ENCODE measurements at regions not wholly inside any gene's neighbourhood (a gene's known extent, or its start where the extent isn't known, plus 50 kb on each side); places are given as distances from the start of the nearest gene placed in this dataset.

DNA sequence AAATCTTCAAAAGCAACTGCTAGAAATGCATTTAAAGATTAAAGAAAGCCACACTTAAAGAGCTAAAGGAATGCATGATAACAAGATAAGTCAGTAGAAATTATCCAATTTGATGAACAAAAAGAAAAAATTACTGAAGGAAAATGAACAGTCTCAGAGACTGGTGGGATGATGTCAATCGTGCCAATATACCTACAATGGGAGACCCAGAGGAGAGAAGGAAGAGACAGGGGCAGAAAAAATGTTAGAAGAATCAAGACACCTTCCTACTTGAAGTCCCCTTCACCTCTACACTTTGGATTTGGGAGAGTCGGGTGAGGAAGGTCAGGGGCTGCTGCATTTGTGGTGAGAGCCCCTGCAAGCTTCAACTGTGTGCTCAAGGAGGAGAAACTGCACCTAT lies 216.3 kb downstream of the BUD13 start:
- Histone ChIP-seq H3K27me3 (no peaks in the 10 kb centered on the region), H3K9me3 (no peaks in the 10 kb centered on the region), H3K36me3 (no peaks in the 10 kb centered on the region), H3K27ac (no peak overlapping the region), H3K4me3 (no peak overlapping the region), H3K4me1 (no peaks in the 10 kb centered on the region)
- TF ChIP-seq POLR2A (IDR thresholded peaks at IDR 0.05) = no peak
- TF ChIP-seq, protein P1, sequence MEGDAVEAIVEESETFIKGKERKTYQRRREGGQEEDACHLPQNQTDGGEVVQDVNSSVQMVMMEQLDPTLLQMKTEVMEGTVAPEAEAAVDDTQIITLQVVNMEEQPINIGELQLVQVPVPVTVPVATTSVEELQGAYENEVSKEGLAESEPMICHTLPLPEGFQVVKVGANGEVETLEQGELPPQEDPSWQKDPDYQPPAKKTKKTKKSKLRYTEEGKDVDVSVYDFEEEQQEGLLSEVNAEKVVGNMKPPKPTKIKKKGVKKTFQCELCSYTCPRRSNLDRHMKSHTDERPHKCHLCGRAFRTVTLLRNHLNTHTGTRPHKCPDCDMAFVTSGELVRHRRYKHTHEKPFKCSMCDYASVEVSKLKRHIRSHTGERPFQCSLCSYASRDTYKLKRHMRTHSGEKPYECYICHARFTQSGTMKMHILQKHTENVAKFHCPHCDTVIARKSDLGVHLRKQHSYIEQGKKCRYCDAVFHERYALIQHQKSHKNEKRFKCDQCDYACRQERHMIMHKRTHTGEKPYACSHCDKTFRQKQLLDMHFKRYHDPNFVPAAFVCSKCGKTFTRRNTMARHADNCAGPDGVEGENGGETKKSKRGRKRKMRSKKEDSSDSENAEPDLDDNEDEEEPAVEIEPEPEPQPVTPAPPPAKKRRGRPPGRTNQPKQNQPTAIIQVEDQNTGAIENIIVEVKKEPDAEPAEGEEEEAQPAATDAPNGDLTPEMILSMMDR (IDR thresholded peaks at IDR 0.05 in 4 of 5, conservative IDR thresholded peaks at IDR 0.05 in 1 of 5) = no peak
- intact Hi-C loops (cut with DNase I; ENCODE audit: low total_unique reads) = no loop called here
- DNase-seq = no peak
- no peak for ATAC-seq
- in situ Hi-C loops (cut with MboI; ENCODE audit: low sequenced_read_pairs in 4 of 4) = no loop called here

DNA sequence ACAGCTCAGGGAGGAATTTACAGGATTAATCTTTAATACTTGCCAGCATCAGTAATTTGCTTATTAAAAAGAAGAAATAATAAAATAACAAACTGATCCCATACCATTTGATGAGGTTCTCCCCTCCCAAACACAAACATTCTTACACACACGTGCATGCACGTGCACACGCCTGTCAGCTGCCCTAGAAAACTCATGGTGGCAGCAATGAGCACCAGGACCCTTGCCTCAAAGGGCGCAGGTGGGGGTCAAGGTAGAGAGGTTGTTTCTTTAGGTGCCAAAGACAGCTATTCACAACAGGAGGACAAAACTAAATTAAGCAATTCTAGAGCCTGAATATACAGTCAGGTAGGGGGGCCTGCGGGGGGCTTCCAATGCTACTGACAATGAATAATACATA lies 219.3 kb downstream of the BUD13 start:
- ATAC-seq = no peak
- Histone ChIP-seq H3K9me3 (no peaks in the 10 kb centered on the region), H3K27ac (no peak overlapping the region), H3K4me1 (no peaks in the 10 kb centered on the region), H3K4me3 (no peak overlapping the region), H3K27me3 (no peaks in the 10 kb centered on the region), H3K36me3 (no peaks in the 10 kb centered on the region)
- intact Hi-C loops (cut with DNase I; ENCODE audit: low total_unique reads) (no loop called here), in situ Hi-C loops (cut with MboI; ENCODE audit: low sequenced_read_pairs in 4 of 4) (no loop called here)
- DNase-seq = no peak
- no peak for TF ChIP-seq POLR2A (IDR thresholded peaks at IDR 0.05)
- TF ChIP-seq, protein P1 (IDR thresholded peaks at IDR 0.05 in 4 of 5, conservative IDR thresholded peaks at IDR 0.05 in 1 of 5) = no peak

DNA sequence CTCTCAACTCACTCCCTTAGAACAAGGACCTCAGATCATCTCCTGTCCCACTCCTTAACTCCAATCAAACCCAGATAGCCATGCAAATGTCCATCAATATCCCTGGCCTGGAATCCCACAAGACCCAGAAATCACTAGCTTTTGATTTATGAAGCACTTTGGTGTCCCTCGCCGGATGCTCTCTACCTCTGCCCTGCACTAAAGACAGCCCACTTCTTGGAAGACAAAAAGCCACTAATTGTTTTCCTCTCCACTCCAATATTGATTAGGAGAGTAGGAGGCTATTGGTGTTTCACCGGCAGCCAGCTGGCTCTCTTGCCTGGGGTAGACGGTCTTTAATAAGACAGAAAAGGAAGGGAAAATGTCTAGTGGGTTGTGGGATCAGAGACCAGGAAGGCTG lies 221.2 kb downstream of the BUD13 start:
- Histone ChIP-seq H3K27ac (no peak overlapping the region), H3K36me3 (no peaks in the 10 kb centered on the region), H3K9me3 (no peaks in the 10 kb centered on the region), H3K4me1 (no peaks in the 10 kb centered on the region), H3K27me3 (no peaks in the 10 kb centered on the region), H3K4me3 (no peak overlapping the region)
- ATAC-seq = no peak
- TF ChIP-seq, protein P1 (IDR thresholded peaks at IDR 0.05 in 4 of 5, conservative IDR thresholded peaks at IDR 0.05 in 1 of 5) = no peak
- TF ChIP-seq POLR2A (IDR thresholded peaks at IDR 0.05) = no peak
- in situ Hi-C loops (cut with MboI; ENCODE audit: low sequenced_read_pairs in 4 of 4) = no loop called here
- intact Hi-C loops (cut with DNase I; ENCODE audit: low total_unique reads) = no loop called here
- no peak for DNase-seq

DNA sequence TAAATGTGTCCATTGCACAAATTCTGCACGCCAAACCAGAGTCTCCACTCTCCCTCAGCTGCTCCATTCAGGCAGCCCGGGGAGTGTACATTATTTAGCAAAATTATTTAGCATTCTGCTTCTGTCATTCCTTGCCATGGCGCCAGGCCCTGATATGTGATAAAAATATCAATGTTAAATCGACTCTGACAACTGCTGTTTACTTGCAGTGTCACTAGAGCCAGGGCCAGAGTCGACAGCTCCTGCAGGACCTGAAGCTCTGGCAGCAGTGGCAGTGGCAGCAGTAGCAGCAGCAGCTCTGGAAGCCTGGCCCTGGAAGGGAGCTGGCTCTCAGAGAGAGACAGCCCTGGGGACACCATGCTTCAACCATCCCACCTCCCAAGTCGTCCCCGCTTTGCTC lies 224.5 kb downstream of the BUD13 start:
- TF ChIP-seq, protein P1 (IDR thresholded peaks at IDR 0.05 in 4 of 5, conservative IDR thresholded peaks at IDR 0.05 in 1 of 5) = no peak
- H3K4me3 ChIP-seq = no peak overlapping the region
- H3K9me3 ChIP-seq = no peaks in the 10 kb centered on the region
- no peak overlapping the region for H3K27ac ChIP-seq
- no peaks in the 10 kb centered on the region for H3K4me1 ChIP-seq
- DNase-seq (no peak), ATAC-seq (no peak)
- H3K36me3 ChIP-seq = no peaks in the 10 kb centered on the region
- intact Hi-C loops (cut with DNase I; ENCODE audit: low total_unique reads) (no loop called here), in situ Hi-C loops (cut with MboI; ENCODE audit: low sequenced_read_pairs in 4 of 4) (no loop called here)
- H3K27me3 ChIP-seq = no peaks in the 10 kb centered on the region

DNA sequence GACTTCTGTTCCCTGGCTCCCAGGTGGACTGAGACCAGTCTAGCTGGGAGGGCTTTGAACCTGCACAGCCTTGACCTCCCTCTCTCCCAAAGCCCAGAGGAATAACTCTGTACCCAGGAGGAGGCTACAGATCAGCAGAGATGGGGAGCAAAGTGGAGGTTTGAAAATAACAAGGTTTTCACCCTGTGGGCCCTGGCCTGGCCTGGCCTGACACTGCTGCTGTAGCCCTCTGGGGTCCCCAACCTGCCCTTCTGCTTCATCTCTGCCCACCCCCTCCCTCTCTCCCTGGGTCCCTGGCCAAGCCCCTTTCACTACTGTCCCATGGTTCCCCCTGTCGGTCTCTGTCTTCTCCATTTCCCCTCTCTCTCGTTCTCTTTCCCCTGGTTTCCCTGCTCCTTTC lies 225.2 kb downstream of the BUD13 start:
- ATAC-seq (no peak), DNase-seq (no peak)
- H3K27ac ChIP-seq = no peak overlapping the region
- no peaks in the 10 kb centered on the region for H3K4me1 ChIP-seq
- no peak for TF ChIP-seq POLR2A (IDR thresholded peaks at IDR 0.05)
- TF ChIP-seq, protein P1 (IDR thresholded peaks at IDR 0.05 in 4 of 5, conservative IDR thresholded peaks at IDR 0.05 in 1 of 5) = no peak
- intact Hi-C loops (cut with DNase I; ENCODE audit: low total_unique reads) (no loop called here), in situ Hi-C loops (cut with MboI; ENCODE audit: low sequenced_read_pairs in 4 of 4) (no loop called here)
- H3K36me3 ChIP-seq = no peaks in the 10 kb centered on the region
- no peaks in the 10 kb centered on the region for H3K9me3 ChIP-seq
- no peaks in the 10 kb centered on the region for H3K27me3 ChIP-seq
- no peak overlapping the region for H3K4me3 ChIP-seq

All from gastrocnemius medialis (tissue), 4 donors.